ENCODE measurements at regions not wholly inside any gene's neighbourhood (a gene's known extent, or its start where the extent isn't known, plus 50 kb on each side); places are given as distances from the start of the nearest gene placed in this dataset.

DNA sequence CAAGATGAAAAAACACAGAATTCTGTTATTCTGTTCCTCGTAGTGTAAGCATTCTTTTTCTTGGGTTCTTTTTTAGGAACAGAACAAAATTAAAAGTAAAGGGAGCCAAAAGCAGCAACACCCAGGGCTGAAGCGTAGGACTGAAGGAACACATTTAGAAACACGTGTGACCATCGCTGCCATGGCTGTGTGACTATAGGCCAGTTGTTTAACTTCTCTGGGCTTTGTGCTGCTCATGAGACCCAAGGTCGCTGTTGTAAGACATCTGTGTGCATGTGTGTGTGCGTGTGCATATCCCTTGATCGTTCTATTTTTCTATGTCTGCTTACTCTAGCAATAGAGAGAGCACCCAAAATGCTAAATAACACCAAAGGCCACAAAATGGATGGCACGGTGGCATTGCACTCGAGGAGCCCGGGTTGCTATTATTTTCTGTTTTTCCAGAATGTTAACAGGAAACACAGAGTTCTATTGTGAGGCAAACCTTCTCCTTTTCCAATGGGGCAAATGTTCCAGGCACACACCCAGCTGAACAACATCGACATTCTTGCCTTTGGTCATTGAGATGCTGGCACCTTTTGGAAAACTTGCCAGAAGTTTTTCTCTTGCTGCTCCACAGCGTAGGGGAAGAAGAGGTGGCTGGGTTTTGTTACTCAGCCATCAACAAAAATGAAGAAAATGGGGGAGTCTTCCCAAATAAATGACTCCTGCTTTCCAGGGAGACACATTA lies 267.8 kb upstream of the ECI2 start:
- Mint-ChIP-seq H3K9me3 (ENCODE audit: unreplicated experiment) (no peaks in the 10 kb centered on the region), H3K36me3 (ENCODE audit: low read depth, unreplicated experiment) (no peaks in the 10 kb centered on the region), H3K4me3 (ENCODE audit: unreplicated experiment) (no peak overlapping the region), H3K4me1 (ENCODE audit: unreplicated experiment) (peaks cover 8% of the 10 kb centered on the region), H3K27me3 (ENCODE audit: unreplicated experiment) (peaks cover 9% of the 10 kb centered on the region), H3K27ac (ENCODE audit: unreplicated experiment) (no peak overlapping the region)
- no peak for DNase-seq (ENCODE audit: low spot score)
- TF ChIP-seq, protein P1, sequence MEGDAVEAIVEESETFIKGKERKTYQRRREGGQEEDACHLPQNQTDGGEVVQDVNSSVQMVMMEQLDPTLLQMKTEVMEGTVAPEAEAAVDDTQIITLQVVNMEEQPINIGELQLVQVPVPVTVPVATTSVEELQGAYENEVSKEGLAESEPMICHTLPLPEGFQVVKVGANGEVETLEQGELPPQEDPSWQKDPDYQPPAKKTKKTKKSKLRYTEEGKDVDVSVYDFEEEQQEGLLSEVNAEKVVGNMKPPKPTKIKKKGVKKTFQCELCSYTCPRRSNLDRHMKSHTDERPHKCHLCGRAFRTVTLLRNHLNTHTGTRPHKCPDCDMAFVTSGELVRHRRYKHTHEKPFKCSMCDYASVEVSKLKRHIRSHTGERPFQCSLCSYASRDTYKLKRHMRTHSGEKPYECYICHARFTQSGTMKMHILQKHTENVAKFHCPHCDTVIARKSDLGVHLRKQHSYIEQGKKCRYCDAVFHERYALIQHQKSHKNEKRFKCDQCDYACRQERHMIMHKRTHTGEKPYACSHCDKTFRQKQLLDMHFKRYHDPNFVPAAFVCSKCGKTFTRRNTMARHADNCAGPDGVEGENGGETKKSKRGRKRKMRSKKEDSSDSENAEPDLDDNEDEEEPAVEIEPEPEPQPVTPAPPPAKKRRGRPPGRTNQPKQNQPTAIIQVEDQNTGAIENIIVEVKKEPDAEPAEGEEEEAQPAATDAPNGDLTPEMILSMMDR (IDR thresholded peaks at IDR 0.05; ENCODE audit: unreplicated experiment): no peak

DNA sequence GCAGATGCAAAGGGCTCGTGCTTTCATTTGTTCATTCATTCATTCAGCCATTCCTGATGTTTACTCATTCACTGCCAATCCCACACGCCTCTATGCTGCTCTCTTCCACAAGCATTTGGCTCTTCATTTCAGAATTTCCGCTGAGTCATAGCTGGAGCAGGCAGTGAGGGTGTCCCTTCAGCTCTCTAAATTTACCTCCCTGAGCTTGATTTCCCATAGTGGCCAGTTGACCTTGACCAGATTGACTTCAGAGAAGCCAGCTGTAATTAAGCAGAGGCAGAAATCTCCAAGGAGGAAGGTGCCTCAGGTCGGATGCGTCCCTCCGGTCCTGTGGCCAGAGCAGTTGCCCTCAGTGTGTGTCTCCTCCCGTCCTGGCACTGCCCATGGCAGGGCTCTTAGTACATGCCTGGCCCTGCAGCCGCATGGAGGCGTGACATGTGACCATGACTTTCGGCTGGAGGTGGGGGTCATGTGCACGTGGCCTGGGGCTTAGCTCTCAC lies 267.2 kb upstream of the ECI2 start:
- no peaks in the 10 kb centered on the region for H3K9me3 Mint-ChIP-seq (ENCODE audit: unreplicated experiment)
- H3K36me3 Mint-ChIP-seq (ENCODE audit: low read depth, unreplicated experiment): no peaks in the 10 kb centered on the region
- peaks cover 8% of the 10 kb centered on the region for H3K4me1 Mint-ChIP-seq (ENCODE audit: unreplicated experiment)
- peaks cover 9% of the 10 kb centered on the region for H3K27me3 Mint-ChIP-seq (ENCODE audit: unreplicated experiment)
- DNase-seq (ENCODE audit: low spot score): no peak
- TF ChIP-seq, protein P1 (IDR thresholded peaks at IDR 0.05; ENCODE audit: unreplicated experiment): no peak
- H3K4me3 Mint-ChIP-seq (ENCODE audit: unreplicated experiment): peak overlapping the region; percentile 5
- H3K27ac Mint-ChIP-seq (ENCODE audit: unreplicated experiment): peak overlapping the region; percentile 6

DNA sequence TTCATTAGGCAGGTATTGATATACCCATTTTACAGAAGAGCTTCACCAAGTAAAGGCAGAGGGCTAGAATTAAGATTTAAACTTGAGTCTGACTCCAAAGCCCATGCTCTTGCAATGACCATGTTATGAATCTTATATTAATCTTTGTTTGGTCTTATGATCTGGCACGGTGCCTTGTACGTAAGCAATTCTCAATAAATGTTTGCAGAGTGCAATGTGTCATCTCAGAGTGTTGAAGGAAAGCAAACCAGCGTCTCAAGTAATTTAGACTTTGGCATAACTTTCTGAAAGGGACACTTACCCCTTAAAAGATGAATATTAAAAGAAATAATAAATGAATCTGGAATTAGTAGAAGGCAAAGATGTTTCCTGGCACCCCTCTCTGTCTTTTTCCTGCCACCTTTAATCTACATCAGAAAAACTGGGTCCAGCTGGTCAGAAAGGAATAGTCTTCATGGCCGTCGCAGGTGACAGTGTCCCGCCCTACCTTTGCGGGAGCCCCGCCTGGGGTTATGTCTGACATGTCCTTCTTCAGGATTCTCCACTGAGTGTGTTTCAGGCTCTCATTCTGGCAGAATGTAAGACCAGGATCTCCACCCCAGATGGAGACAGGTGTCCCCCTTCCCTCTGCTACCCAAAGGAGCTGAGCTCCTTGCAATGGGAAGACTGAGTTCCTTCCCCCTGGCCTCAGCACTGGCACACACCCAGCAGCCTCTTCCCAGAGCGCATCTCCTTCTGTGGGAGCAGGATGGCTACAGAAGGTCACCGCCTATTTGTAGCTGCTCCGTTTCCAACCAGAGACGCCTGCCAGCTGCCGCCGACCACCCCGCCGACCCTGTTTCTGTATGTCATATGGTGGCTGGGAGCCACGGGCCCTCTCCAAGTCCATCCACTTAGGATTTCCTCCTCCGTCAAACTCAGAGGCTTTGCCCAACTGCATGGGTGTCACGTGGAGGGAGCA lies 266.3 kb upstream of the ECI2 start:
- Mint-ChIP-seq H3K36me3 (ENCODE audit: low read depth, unreplicated experiment) (no peaks in the 10 kb centered on the region), H3K4me3 (ENCODE audit: unreplicated experiment) (no peak overlapping the region), H3K4me1 (ENCODE audit: unreplicated experiment) (peaks cover 8% of the 10 kb centered on the region), H3K9me3 (ENCODE audit: unreplicated experiment) (no peaks in the 10 kb centered on the region), H3K27ac (ENCODE audit: unreplicated experiment) (no peak overlapping the region), H3K27me3 (ENCODE audit: unreplicated experiment) (peaks cover 9% of the 10 kb centered on the region)
- TF ChIP-seq, protein P1 (IDR thresholded peaks at IDR 0.05; ENCODE audit: unreplicated experiment): no peak
- no peak for DNase-seq (ENCODE audit: low spot score)

DNA sequence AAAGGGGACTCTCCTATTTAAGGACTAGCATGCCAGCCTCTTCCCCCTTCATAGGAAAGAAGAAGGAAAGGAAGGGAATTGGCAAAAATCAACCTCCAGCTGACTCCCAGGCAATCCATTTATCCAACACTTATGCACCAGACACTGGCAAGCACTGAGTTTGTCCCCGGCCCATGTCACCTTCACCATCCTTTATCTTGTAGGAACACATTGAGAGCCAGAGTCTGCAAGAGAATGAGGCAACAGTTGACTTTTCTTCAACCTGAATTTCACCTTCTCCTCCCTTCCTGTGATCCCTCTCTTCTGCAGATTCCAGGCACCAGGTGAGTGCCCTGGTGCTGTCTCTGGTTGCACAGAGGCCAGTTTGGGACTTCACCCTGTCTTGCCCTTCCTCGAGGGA lies 264.3 kb upstream of the ECI2 start:
- Mint-ChIP-seq H3K9me3 (ENCODE audit: unreplicated experiment) (no peaks in the 10 kb centered on the region), H3K4me3 (ENCODE audit: unreplicated experiment) (no peak overlapping the region), H3K36me3 (ENCODE audit: low read depth, unreplicated experiment) (no peaks in the 10 kb centered on the region), H3K27me3 (ENCODE audit: unreplicated experiment) (peaks cover 9% of the 10 kb centered on the region), H3K4me1 (ENCODE audit: unreplicated experiment) (peaks cover 8% of the 10 kb centered on the region), H3K27ac (ENCODE audit: unreplicated experiment) (no peak overlapping the region)
- TF ChIP-seq, protein P1 (IDR thresholded peaks at IDR 0.05; ENCODE audit: unreplicated experiment): no peak
- no peak for DNase-seq (ENCODE audit: low spot score)

Measured in endothelial cell (in vitro differentiated cells).